PFSK-1 (cell line): ENCODE measurements at regions not wholly inside any gene's neighbourhood (a gene's known extent, or its start where the extent isn't known, plus 50 kb on each side); places are given as distances from the start of the nearest gene placed in this dataset.

Experiments
- FOXP2 ChIP-seq: optimal IDR thresholded peaks from 2 replicates; pipeline ENCODE3; 2011; ENCODE audit warnings: borderline replicate concordance, control low read depth, inconsistent platforms; ENCODE audit not compliant: insufficient read depth; ENCODE audit errors: extremely low read length, extremely low read depth
- POLR2AphosphoS5 ChIP-seq: IDR thresholded peaks from 2 replicates; pipeline ENCODE4 v1.6.1; 2012; ENCODE audit warnings: low read depth, mild to moderate bottlenecking, control low read depth, low read length, moderate library complexity
- REST ChIP-seq, 2 experiments: IDR thresholded peaks; 2 replicates each; pipeline versions ENCODE4 v1.6.1 to v1.8.0; 2011 to 2012; ENCODE audit warnings: low read depth in 2 of 2, low read length in 2 of 2, control low read depth in 1 of 2, inconsistent platforms in 1 of 2, mild to moderate bottlenecking in 1 of 2, moderate library complexity in 1 of 2; ENCODE audit not compliant: insufficient read depth in 1 of 2
- SIN3A ChIP-seq: IDR thresholded peaks from 2 replicates; pipeline ENCODE4 v1.6.1; 2012; ENCODE audit warnings: mild to moderate bottlenecking, low read length, moderate library complexity, borderline replicate concordance; ENCODE audit not compliant: insufficient read depth
- TAF1 ChIP-seq: IDR thresholded peaks from 2 replicates; pipeline ENCODE4 v1.6.1; 2012; ENCODE audit warnings: low read length, control low read depth, borderline replicate concordance; ENCODE audit not compliant: insufficient read depth

GRCh38 chr4:41349021-41349420 is 92.3 kb downstream of the UCHL1 start:
- TF ChIP-seq REST (IDR thresholded peaks at IDR 0.05; ENCODE audit: insufficient read depth in 1 of 2, low read depth in 2 of 2, low read length in 2 of 2) (no peak), SIN3A (no peak), POLR2AphosphoS5 (no peak), TAF1 (no peak), FOXP2 (no peak)

GRCh38 chr4:41358647-41359421 is 102.1 kb downstream of the UCHL1 start:
- no peak for TF ChIP-seq FOXP2
- TF ChIP-seq TAF1: no peak
- no peak for TF ChIP-seq POLR2AphosphoS5
- no peak for TF ChIP-seq SIN3A
- TF ChIP-seq REST (IDR thresholded peaks at IDR 0.05; ENCODE audit: insufficient read depth in 1 of 2, low read depth in 2 of 2, low read length in 2 of 2): no peak

GRCh38 chr4:41359422-41359775 is 102.7 kb downstream of the UCHL1 start:
- TF ChIP-seq TAF1 (no peak), REST (IDR thresholded peaks at IDR 0.05; ENCODE audit: insufficient read depth in 1 of 2, low read depth in 2 of 2, low read length in 2 of 2) (no peak), FOXP2 (no peak), SIN3A (no peak)

GRCh38 chr4:41359836-41360213 is 103.1 kb downstream of the UCHL1 start:
- no peak for TF ChIP-seq REST (IDR thresholded peaks at IDR 0.05; ENCODE audit: insufficient read depth in 1 of 2, low read depth in 2 of 2, low read length in 2 of 2)
- no peak for TF ChIP-seq TAF1
- no peak for TF ChIP-seq SIN3A
- no peak for TF ChIP-seq FOXP2
- TF ChIP-seq POLR2AphosphoS5: no peak
